Activated naive CD4-positive, alpha-beta T cell treated with anti-CD3 and anti-CD28 coated beads, Interleukin-2, amount 50 U/mL, for 24 hours (primary cell): ENCODE measurements at regions not wholly inside any gene's neighbourhood (a gene's known extent, or its start where the extent isn't known, plus 50 kb on each side); places are given as distances from the start of the nearest gene placed in this dataset.

Experiments
- H3K27ac Mint-ChIP-seq: one replicate; pipeline ENCODE4 v1.8.0; 2021; ENCODE audit warnings: mild to moderate bottlenecking, mixed read lengths
- H3K27me3 Mint-ChIP-seq: one replicate; pipeline ENCODE4 v1.8.0; 2021; ENCODE audit warnings: mixed read lengths
- H3K36me3 Mint-ChIP-seq: one replicate; pipeline ENCODE4 v1.8.0; 2021; ENCODE audit warnings: mixed read lengths
- H3K4me1 Mint-ChIP-seq: one replicate; pipeline ENCODE4 v1.8.0; 2021; ENCODE audit warnings: mixed read lengths
- H3K4me3 Mint-ChIP-seq: one replicate; pipeline ENCODE4 v1.8.0; 2021; ENCODE audit warnings: mild to moderate bottlenecking, mixed read lengths
- H3K9me3 Mint-ChIP-seq: one replicate; pipeline ENCODE4 v1.8.0; 2021; ENCODE audit warnings: mixed read lengths

DNA sequence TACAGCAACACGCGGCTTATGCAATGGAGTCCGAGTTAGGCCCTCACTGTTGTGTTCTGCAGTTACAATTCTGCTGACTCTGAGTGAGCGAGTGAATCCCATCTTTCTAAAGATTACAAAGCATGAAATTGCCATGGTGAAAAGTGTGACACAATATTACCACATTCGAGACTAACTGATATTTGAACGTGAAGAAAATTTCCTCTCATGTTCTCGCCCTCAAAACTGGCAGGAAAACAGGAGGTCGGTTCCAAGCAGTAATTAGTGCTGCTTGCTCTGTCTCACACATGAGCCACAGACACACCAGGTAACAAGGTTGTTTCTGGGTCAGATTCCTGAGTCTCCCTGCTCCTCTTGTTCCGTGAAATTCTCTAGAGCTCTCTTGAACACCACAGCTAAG, 93.7 kb upstream of the RIOK3 start:
- Mint-ChIP-seq H3K9me3 (no peaks in the 10 kb centered on the region), H3K27me3 (no peaks in the 10 kb centered on the region), H3K4me1 (peaks cover 18% of the 10 kb centered on the region), H3K36me3 (peaks cover 5% of the 10 kb centered on the region), H3K4me3 (no peak overlapping the region), H3K27ac (no peak overlapping the region)

DNA sequence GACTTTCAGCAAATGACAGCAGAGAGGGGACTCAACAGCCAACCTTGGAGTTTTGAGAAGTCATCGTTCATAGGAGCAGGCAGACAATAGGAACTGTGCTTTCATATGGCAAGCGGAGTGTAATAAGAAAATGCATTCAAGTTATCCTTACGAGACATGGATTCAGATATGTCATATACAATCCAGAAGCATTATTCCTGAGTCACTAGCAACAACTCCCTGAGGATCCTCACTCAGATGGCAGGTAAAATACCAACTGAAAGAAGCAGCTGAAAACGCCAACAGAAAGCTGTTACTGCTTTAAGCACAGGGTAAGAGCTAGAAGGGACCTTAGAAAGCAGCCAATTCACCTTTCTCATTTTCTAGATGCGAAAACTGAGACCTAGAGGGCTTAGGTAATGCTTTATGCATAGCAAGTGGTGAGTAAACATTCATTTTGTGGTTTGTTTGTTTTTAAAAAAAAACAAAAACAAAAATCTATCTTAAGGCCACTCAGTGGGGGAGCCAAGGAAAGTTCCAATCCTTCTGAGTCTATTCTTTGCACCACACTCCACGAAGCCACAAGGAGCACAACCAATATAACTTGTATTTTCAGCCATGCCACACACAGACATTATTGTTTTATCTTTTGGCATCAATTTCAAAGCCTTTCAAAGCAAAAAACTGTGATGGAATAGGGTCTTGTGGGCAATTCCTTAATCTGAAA, 89.1 kb upstream of the RIOK3 start:
- Mint-ChIP-seq H3K27me3 (no peaks in the 10 kb centered on the region), H3K9me3 (no peaks in the 10 kb centered on the region)

DNA sequence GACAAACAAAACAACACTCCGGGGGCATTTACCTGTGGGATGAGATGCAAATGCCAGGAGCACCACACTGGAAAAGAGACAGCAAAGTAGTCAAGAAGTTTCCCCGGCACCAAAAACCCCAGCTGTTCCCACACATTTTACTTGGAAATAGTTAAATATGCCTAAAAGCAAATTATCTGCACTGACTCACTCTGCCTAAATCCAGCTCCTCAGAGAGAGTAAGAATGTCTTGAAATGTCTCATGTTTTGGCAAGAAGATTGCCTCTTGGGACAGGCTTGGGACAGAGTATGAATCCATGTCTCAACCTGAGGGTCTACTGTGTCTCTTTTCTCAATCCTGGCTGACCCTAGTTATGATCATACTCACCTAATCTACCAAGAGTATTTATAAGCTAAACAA, 87.5 kb upstream of the RIOK3 start:
- no peak overlapping the region for H3K27ac Mint-ChIP-seq

More for the DNA sequence above, 89.1 kb upstream of the RIOK3 start:
- Mint-ChIP-seq H3K36me3 (no peaks in the 10 kb centered on the region), H3K4me3 (no peak overlapping the region), H3K27ac (no peak overlapping the region), H3K4me1 (no peaks in the 10 kb centered on the region)

DNA sequence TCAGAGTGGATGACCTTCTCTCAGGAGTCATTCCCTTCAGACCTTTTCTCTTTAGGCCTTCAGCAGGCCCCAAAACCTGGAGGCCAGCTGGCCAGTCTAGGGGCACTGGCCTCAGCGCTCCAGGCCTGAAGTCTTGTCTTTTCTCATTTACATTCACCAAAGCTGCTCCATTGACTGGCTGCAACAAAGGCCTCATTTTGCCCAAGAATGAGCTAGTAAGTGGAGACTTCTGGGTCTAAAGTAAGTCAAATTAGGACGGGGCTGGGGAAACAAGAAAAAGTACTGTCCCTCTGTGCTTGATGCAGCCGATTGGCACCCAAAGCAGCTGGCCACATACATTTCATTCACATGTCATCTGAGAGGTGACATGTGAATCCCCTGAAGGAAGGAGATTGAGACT, 83.8 kb upstream of the RIOK3 start:
- H3K27ac Mint-ChIP-seq: no peak overlapping the region
- H3K9me3 Mint-ChIP-seq: no peaks in the 10 kb centered on the region
- H3K27me3 Mint-ChIP-seq: no peaks in the 10 kb centered on the region
- H3K4me1 Mint-ChIP-seq: no peaks in the 10 kb centered on the region
- H3K36me3 Mint-ChIP-seq: peaks cover 2% of the 10 kb centered on the region
- no peak overlapping the region for H3K4me3 Mint-ChIP-seq

More for the DNA sequence above, 87.5 kb upstream of the RIOK3 start:
- Mint-ChIP-seq H3K9me3 (no peaks in the 10 kb centered on the region), H3K27me3 (no peaks in the 10 kb centered on the region), H3K36me3 (no peaks in the 10 kb centered on the region), H3K4me3 (no peak overlapping the region), H3K4me1 (no peaks in the 10 kb centered on the region)

DNA sequence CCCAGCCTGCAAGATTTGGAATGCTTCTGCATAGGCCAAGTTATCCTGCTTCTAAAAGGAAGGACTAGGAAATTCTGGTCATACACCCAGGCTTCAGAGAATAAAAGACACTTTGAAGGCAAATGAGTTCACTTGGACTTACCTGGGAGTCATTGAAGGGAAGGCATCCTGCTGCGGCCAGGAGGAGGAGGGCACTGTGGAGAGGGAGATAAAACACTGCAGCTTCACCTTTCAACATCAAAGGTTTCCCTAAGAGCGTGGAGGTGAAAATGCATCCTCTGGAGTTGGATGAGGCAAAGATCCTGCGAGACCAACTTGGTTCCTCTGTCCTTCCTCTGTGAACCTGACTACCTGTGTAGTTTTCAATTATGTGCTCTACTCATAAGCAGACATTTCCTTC, 79.5 kb upstream of the RIOK3 start:
- Mint-ChIP-seq H3K27me3 (no peaks in the 10 kb centered on the region), H3K9me3 (no peaks in the 10 kb centered on the region), H3K36me3 (peaks cover 5% of the 10 kb centered on the region), H3K4me1 (peaks cover 5% of the 10 kb centered on the region), H3K27ac (no peak overlapping the region), H3K4me3 (no peak overlapping the region)

DNA sequence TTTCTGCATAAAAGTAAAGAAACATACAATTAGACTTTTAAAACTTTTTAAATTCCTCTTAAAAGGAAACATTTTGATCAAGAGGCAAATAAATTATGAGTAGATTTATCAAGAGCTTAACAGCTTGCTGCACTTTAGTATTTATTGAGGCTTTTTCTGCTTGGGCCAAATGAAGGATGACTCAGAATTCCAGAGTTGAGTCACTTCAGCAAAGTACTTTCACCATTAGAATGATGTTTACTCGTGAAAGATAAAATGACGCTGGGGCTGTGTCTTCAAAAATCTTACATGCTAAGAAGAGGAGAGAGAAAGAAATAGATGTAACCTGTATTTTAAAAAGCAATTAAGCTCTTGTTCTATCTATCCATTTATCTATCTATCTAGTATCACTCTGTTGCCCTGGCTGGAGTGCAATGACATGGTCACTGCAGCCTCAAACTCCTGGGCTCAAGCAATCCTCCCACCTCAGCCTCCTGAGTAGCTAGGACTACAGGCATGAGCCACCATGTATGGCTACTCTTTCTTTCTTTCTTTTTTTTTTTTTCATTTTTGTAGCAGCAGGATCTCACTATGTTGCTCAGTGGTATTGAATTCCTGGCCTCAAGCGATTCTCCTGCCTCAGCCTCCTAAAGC, 75.3 kb upstream of the RIOK3 start:
- no peaks in the 10 kb centered on the region for H3K9me3 Mint-ChIP-seq
- no peaks in the 10 kb centered on the region for H3K27me3 Mint-ChIP-seq
- H3K4me1 Mint-ChIP-seq: peaks cover 5% of the 10 kb centered on the region
- no peak overlapping the region for H3K4me3 Mint-ChIP-seq
- no peak overlapping the region for H3K27ac Mint-ChIP-seq
- peaks cover 5% of the 10 kb centered on the region for H3K36me3 Mint-ChIP-seq

DNA sequence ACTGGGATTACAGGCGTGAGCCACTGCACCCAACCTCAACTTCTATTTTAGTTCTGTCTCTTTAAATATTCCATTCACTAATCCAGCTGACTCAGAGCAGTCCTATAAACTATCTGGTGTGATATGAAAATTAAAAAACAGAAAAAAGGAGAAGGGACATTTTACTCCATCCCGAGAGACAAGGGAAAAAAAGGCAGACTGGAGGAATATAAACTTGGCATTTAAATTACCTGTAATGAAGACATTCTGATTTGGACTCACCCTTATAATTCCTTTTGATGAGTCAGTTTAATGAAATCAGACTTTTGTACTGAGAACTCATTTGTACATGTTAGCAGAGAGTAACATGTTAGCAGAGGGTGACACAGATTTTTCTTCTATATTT, 74.8 kb upstream of the RIOK3 start:
- no peak overlapping the region for H3K27ac Mint-ChIP-seq
- H3K27me3 Mint-ChIP-seq: no peaks in the 10 kb centered on the region
- peaks cover 7% of the 10 kb centered on the region for H3K36me3 Mint-ChIP-seq
- H3K4me1 Mint-ChIP-seq: peaks cover 5% of the 10 kb centered on the region
- H3K9me3 Mint-ChIP-seq: no peaks in the 10 kb centered on the region
- no peak overlapping the region for H3K4me3 Mint-ChIP-seq

DNA sequence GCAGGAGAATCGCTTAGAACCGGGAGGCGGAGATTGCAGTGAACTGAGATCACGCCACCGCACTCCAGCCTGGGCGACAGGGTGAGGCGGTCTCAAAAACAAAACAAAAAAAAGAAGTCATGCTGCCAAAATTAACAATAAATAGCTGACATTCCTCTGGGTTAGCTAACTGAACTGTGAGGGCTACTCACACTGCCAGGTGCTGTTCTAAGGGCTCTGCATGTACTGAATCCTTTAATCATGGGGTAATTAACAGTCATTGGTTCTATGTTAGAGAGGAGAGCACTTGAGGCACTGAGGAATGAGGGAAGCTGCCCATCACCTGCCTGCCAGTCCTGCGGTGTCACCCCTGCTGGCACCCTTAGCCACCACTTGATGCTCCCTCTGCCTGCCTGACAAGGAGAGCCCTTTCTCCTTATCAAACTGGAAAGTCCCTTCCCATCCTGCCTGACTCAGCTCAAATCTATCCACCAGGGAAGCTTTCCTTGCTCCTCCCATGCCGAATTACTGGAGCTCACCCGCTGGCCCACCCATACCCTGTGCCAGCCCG, 73.0 kb upstream of the RIOK3 start:
- H3K27me3 Mint-ChIP-seq: no peaks in the 10 kb centered on the region
- peaks cover 14% of the 10 kb centered on the region for H3K4me1 Mint-ChIP-seq
- H3K36me3 Mint-ChIP-seq: peaks cover 7% of the 10 kb centered on the region
- H3K27ac Mint-ChIP-seq: no peak overlapping the region
- no peaks in the 10 kb centered on the region for H3K9me3 Mint-ChIP-seq
- H3K4me3 Mint-ChIP-seq: no peak overlapping the region

DNA sequence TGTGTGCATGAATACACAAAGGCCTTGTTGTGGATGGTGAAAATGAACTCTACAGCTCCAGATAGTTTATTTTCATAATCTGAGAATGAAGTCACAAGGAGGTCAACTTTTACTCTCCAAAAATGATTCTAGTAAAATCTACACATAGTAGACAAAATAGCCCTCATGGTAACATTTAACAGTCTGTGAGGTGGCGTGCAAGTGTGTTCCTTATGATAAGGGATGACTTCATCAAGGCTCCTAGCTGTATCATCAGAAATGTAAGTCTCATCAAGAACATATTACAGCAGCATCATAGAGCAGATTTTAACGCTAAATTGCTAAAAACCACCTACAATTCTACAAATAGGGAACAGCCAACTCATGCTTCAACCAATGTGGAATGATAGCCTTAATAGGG, 72.3 kb upstream of the RIOK3 start:
- Mint-ChIP-seq H3K4me3 (no peak overlapping the region), H3K27me3 (no peaks in the 10 kb centered on the region), H3K36me3 (peaks cover 5% of the 10 kb centered on the region), H3K9me3 (no peaks in the 10 kb centered on the region), H3K4me1 (peaks cover 20% of the 10 kb centered on the region), H3K27ac (no peak overlapping the region)

DNA sequence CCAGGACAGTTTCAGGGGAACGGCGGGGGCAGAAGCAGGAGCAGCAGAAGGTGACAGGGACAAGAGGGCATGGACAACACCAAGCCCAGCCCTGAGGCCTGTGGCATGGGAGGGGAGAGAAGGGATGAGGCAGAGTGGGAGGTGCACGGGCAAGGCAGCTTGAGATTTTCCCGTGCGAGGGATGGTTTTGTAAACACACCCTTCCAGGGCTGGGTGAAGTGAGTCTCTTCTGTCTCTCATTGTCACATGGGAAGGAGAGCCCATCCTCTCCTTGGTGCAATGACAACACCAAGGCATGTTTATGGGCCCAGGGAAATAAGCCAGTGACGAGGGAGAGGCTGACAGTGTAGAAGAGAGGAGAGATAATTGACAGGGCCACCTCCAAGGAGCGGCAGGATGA, 69.6 kb upstream of the RIOK3 start:
- Mint-ChIP-seq H3K27me3 (no peaks in the 10 kb centered on the region), H3K36me3 (peaks cover 4% of the 10 kb centered on the region), H3K9me3 (no peaks in the 10 kb centered on the region), H3K27ac (no peak overlapping the region), H3K4me1 (peaks cover 18% of the 10 kb centered on the region), H3K4me3 (no peak overlapping the region)

DNA sequence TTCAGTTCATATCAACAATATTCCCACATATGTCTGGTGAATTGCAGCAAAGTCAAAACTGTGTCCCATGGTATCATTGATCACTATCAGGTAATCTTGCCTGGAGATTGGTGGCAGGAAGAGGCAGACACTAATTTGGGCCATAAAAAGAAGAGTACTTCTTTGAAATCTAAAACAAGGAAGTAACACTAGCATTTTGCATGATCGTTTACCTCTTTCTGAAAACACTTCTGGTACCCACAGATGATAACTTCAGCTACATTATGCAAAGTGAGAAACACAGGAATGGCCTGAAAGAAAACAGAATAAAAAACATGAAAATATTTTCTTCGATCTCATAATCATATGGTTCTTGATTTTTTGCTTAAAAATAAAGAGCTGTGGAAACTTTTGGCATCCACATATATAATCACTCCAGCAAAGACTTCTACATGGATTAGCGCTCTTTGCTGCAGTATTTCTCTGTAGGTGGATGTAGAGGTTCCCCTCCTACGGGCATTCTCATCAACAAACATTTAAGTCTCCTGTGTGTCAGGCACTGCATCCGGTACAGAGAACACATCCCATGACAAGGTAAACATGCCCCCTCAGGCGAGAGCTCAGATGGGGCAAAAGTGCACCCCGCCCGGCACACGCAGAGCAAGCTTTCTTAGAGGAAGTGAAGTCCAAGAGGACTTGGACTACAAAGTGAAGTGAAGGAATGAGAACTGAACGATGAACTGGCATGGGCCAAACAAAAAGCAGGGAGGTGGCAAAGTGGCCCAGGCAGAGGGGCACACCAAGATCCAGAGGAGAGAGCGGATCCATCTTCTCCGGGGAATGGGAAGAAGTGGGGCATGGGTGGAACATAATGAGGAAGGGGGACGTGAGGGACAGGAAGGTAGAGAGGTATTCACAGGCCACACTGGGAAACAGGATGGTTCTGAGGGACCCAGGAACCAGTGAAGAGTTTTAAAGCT, 68.0 kb upstream of the RIOK3 start:
- H3K27me3 Mint-ChIP-seq: no peaks in the 10 kb centered on the region
- H3K4me3 Mint-ChIP-seq: no peak overlapping the region
- H3K27ac Mint-ChIP-seq: peak overlapping the region; percentile 2
- H3K36me3 Mint-ChIP-seq: peaks cover 7% of the 10 kb centered on the region
- no peaks in the 10 kb centered on the region for H3K9me3 Mint-ChIP-seq
- H3K4me1 Mint-ChIP-seq: peaks cover 18% of the 10 kb centered on the region

DNA sequence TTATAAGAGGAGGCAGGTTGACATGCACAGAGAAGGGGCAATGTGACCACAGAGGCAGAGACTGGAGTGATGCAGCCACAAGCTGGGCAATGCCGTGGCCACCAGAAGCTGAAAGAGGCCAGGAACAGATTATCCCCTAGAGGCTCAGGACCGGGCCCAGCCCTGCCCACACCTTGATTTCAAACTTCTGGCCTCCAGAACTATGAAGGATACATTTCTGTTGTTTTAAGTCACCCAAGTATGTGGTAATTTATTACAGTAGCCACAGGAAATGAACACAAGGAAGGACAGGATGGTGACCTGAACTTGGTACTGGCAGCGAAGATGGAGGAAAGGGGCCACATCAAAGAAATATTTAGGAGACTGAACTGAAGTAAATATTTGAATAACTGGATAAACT, 66.8 kb upstream of the RIOK3 start:
- H3K27ac Mint-ChIP-seq: no peak overlapping the region
- H3K4me3 Mint-ChIP-seq: no peak overlapping the region

DNA sequence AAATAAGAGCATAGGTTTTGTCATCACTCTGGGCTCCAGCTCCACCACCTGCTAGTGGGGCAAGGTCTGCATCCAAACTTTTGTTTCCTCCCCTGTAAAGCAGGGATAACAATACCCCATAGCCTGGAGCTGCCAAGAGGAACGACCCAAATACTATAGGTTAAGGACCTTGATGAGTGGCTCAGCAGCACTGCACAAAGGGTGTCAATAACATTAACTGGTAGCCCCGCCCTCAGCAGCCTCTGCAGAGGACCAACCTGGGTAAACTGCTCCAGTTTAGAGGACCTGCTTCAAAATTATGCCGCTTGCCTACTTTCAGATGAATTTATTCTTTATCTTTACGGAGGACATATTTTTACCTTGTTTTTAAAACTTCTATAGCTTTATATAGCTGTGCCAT, 65.8 kb upstream of the RIOK3 start:
- Mint-ChIP-seq H3K27ac (no peak overlapping the region), H3K36me3 (peaks cover 5% of the 10 kb centered on the region), H3K27me3 (no peaks in the 10 kb centered on the region)

More for the DNA sequence above, 66.8 kb upstream of the RIOK3 start:
- H3K9me3 Mint-ChIP-seq: no peaks in the 10 kb centered on the region
- peaks cover 5% of the 10 kb centered on the region for H3K36me3 Mint-ChIP-seq
- no peaks in the 10 kb centered on the region for H3K27me3 Mint-ChIP-seq
- peaks cover 18% of the 10 kb centered on the region for H3K4me1 Mint-ChIP-seq

DNA sequence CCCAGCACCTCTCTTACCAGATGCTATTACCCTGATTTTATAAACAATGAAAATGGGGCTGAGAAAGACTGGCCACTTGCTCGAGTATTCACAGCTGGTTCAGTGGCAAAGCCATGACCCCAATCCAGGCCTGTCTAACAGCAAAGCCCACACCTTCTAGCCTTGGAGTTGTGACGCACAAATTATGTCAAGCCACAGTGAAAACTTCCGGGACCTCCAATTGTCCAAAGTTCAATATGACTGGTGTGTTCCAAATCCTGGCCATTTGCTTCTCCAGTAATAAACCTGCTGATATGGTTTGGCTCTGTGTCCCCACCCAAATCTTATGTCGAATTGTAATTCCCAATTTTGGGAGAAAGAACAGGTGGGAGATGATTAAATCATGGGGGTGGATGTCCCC, 64.7 kb upstream of the RIOK3 start:
- Mint-ChIP-seq H3K27me3 (no peaks in the 10 kb centered on the region), H3K4me1 (peaks cover 18% of the 10 kb centered on the region), H3K27ac (no peak overlapping the region), H3K36me3 (peaks cover 3% of the 10 kb centered on the region), H3K4me3 (no peak overlapping the region), H3K9me3 (no peaks in the 10 kb centered on the region)

More for the DNA sequence above, 65.8 kb upstream of the RIOK3 start:
- H3K4me1 Mint-ChIP-seq: peaks cover 18% of the 10 kb centered on the region
- no peaks in the 10 kb centered on the region for H3K9me3 Mint-ChIP-seq
- no peak overlapping the region for H3K4me3 Mint-ChIP-seq

DNA sequence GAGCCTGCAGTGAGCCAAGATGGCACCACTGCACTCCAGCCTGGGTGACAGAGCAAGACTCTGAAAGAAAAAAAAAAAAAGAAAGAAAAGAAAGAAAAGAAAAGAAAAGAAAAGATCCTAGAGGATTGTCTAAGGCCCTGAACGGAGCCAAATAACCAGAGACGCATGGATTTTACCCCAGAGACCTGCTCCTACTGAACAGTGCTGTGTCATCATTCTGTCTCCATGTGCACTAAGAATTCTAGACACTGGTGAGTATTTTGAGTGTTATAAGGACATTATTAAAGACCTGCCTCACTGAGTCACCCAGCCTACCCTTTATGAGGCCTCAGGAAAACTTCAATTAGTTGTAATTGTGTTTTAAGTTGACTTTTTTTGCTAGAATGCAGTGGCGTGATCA, 61.9 kb upstream of the RIOK3 start:
- no peak overlapping the region for H3K4me3 Mint-ChIP-seq
- H3K27me3 Mint-ChIP-seq: no peaks in the 10 kb centered on the region
- no peaks in the 10 kb centered on the region for H3K9me3 Mint-ChIP-seq
- H3K4me1 Mint-ChIP-seq: peaks cover 2% of the 10 kb centered on the region
- no peak overlapping the region for H3K27ac Mint-ChIP-seq
- peaks cover 12% of the 10 kb centered on the region for H3K36me3 Mint-ChIP-seq
